NCI-H1048 (cell line): ENCODE measurements at regions not wholly inside any gene's neighbourhood (a gene's known extent, or its start where the extent isn't known, plus 50 kb on each side); places are given as distances from the start of the nearest gene placed in this dataset.
"Not testable (repeated sequence)": the region's sequence is repeated elsewhere in the genome, so short reads cannot be mapped to it uniquely, and the experiment has no call there.

ENCODE experiments used
- DNase-seq: peaks from one replicate; lab custom pipeline; 2025; lab: John Stamatoyannopoulos, UW

GRCh38 chr6:115630424-115631024 lies 430.2 kb downstream of the FRK start:
- DNase-seq, result no peak

- DNase-seq, result no peak
Observed at GRCh38 chr6:115629415-115629814, 431.3 kb downstream of the FRK start.

- DNase-seq, result no peak
Observed at GRCh38 chr6:115618256-115618655, 442.4 kb downstream of the FRK start.

- no peak for DNase-seq
Observed at GRCh38 chr6:115617031-115617430, 443.7 kb downstream of the FRK start.

- DNase-seq, result no peak
Observed at GRCh38 chr6:115613488-115613887, 447.2 kb downstream of the FRK start.

- DNase-seq, result no peak
Observed at GRCh38 chr6:115612796-115613479, 447.8 kb downstream of the FRK start.

- no peak for DNase-seq
Observed at GRCh38 chr6:115612216-115612615, 448.5 kb downstream of the FRK start.

GRCh38 chr6:115610696-115611095 lies 450.0 kb downstream of the FRK start:
- DNase-seq, result no peak

GRCh38 chr6:115609111-115609510 lies 451.6 kb downstream of the FRK start:
- no peak for DNase-seq

- no peak for DNase-seq
Observed at GRCh38 chr6:115602466-115602865, 458.2 kb downstream of the FRK start.

GRCh38 chr6:115601509-115601908 lies 459.2 kb downstream of the FRK start:
- no peak for DNase-seq

- DNase-seq, result no peak
Observed at GRCh38 chr6:115601064-115601463, 459.6 kb downstream of the FRK start.

GRCh38 chr6:115594891-115595290 lies 465.8 kb downstream of the FRK start:
- DNase-seq, result no peak

GRCh38 chr6:115592025-115592424 lies 468.7 kb downstream of the FRK start:
- DNase-seq, result no peak

- not testable (repeated sequence) for DNase-seq
Observed at GRCh38 chr6:115589072-115589471, 471.6 kb downstream of the FRK start.

- no peak for DNase-seq
Observed at GRCh38 chr6:115583290-115583689, 477.4 kb downstream of the FRK start.

- no peak for DNase-seq
Observed at GRCh38 chr6:115582386-115582785, 478.3 kb downstream of the FRK start.

- not testable (repeated sequence) for DNase-seq
Observed at GRCh38 chr6:115579565-115579964, 481.1 kb downstream of the FRK start.

GRCh38 chr6:115577270-115577669 lies 483.4 kb downstream of the FRK start:
- DNase-seq, result no peak

GRCh38 chr6:115575285-115575684 lies 485.4 kb downstream of the FRK start:
- no peak for DNase-seq

GRCh38 chr6:115573861-115574260 lies 486.8 kb downstream of the FRK start:
- DNase-seq, result no peak

- no peak for DNase-seq
Observed at GRCh38 chr6:115570331-115570730, 490.4 kb downstream of the FRK start.

GRCh38 chr6:115554060-115554459 lies 506.6 kb downstream of the FRK start:
- no peak for DNase-seq

- no peak for DNase-seq
Observed at GRCh38 chr6:115551527-115551926, 509.2 kb downstream of the FRK start.
